ENCODE measurements at regions not wholly inside any gene's neighbourhood (a gene's known extent, or its start where the extent isn't known, plus 50 kb on each side); places are given as distances from the start of the nearest gene placed in this dataset.

- TF ChIP-seq EZH2phosphoT487 (conservative IDR thresholded peaks at IDR 0.05; ENCODE audit: low read length): no peak
- TF ChIP-seq CTCF (IDR thresholded peaks at IDR 0.05; ENCODE audit: insufficient read depth, low read length, poor library complexity, severe bottlenecking): no peak
- H3K36me3 ChIP-seq (ENCODE audit: low read length): no peaks in the 10 kb centered on the region
- H3K4me2 ChIP-seq (ENCODE audit: low read depth, low read length, poor library complexity, severe bottlenecking): no peak overlapping the region
- H2AFZ ChIP-seq (ENCODE audit: low read depth, low read length, severe bottlenecking): no peak overlapping the region
- no peaks in the 10 kb centered on the region for H3K79me2 ChIP-seq (ENCODE audit: insufficient read depth, low read length)
- no peak overlapping the region for H3K4me3 ChIP-seq (ENCODE audit: insufficient read depth, low read length, poor library complexity, severe bottlenecking)
- H3K27me3 ChIP-seq (ENCODE audit: low read length): no peaks in the 10 kb centered on the region
- no peaks in the 10 kb centered on the region for H4K20me1 ChIP-seq (ENCODE audit: low read depth, low read length)
- no peak overlapping the region for H3K27ac ChIP-seq (ENCODE audit: low read depth, low read length)
- H3K9me3 ChIP-seq (ENCODE audit: insufficient read depth, low read length): no peaks in the 10 kb centered on the region
- no peaks in the 10 kb centered on the region for H3F3A ChIP-seq (ENCODE audit: insufficient read depth)
- no peaks in the 10 kb centered on the region for H3K9me2 ChIP-seq (replicated peaks; ENCODE audit: insufficient read depth, low read length)
- no peak overlapping the region for H3K9ac ChIP-seq (ENCODE audit: low read length)
These were observed 54.0 kb downstream of the C11orf91 start for GRCh38 chr11:33646629-33647028.

GRCh38 chr11:33646168-33646567 is 54.5 kb downstream of the C11orf91 start:
- Histone ChIP-seq H3K4me3 (ENCODE audit: insufficient read depth, low read length, poor library complexity, severe bottlenecking) (no peak overlapping the region), H3K9ac (ENCODE audit: low read length) (no peak overlapping the region), H3K36me3 (ENCODE audit: low read length) (no peaks in the 10 kb centered on the region), H3F3A (ENCODE audit: insufficient read depth) (no peaks in the 10 kb centered on the region), H3K9me2 (replicated peaks; ENCODE audit: insufficient read depth, low read length) (no peaks in the 10 kb centered on the region), H3K27me3 (ENCODE audit: low read length) (no peaks in the 10 kb centered on the region), H3K9me3 (ENCODE audit: insufficient read depth, low read length) (no peaks in the 10 kb centered on the region), H3K79me2 (ENCODE audit: insufficient read depth, low read length) (no peaks in the 10 kb centered on the region), H3K4me2 (ENCODE audit: low read depth, low read length, poor library complexity, severe bottlenecking) (no peak overlapping the region), H3K27ac (ENCODE audit: low read depth, low read length) (no peak overlapping the region), H2AFZ (ENCODE audit: low read depth, low read length, severe bottlenecking) (no peak overlapping the region), H4K20me1 (ENCODE audit: low read depth, low read length) (no peaks in the 10 kb centered on the region)
- TF ChIP-seq EZH2phosphoT487 (conservative IDR thresholded peaks at IDR 0.05; ENCODE audit: low read length): no peak
- TF ChIP-seq CTCF (IDR thresholded peaks at IDR 0.05; ENCODE audit: insufficient read depth, low read length, poor library complexity, severe bottlenecking): no peak

- TF ChIP-seq CTCF (IDR thresholded peaks at IDR 0.05; ENCODE audit: insufficient read depth, low read length, poor library complexity, severe bottlenecking) (no peak), EZH2phosphoT487 (conservative IDR thresholded peaks at IDR 0.05; ENCODE audit: low read length) (no peak)
- no peaks in the 10 kb centered on the region for H3K36me3 ChIP-seq (ENCODE audit: low read length)
- H4K20me1 ChIP-seq (ENCODE audit: low read depth, low read length): no peaks in the 10 kb centered on the region
- H3K9me3 ChIP-seq (ENCODE audit: insufficient read depth, low read length): no peaks in the 10 kb centered on the region
- no peak overlapping the region for H2AFZ ChIP-seq (ENCODE audit: low read depth, low read length, severe bottlenecking)
- no peak overlapping the region for H3K27ac ChIP-seq (ENCODE audit: low read depth, low read length)
- no peaks in the 10 kb centered on the region for H3K27me3 ChIP-seq (ENCODE audit: low read length)
- no peak overlapping the region for H3K9ac ChIP-seq (ENCODE audit: low read length)
- H3K79me2 ChIP-seq (ENCODE audit: insufficient read depth, low read length): no peaks in the 10 kb centered on the region
- H3K4me3 ChIP-seq (ENCODE audit: insufficient read depth, low read length, poor library complexity, severe bottlenecking): no peak overlapping the region
- no peaks in the 10 kb centered on the region for H3K9me2 ChIP-seq (replicated peaks; ENCODE audit: insufficient read depth, low read length)
- H3F3A ChIP-seq (ENCODE audit: insufficient read depth): no peaks in the 10 kb centered on the region
- no peak overlapping the region for H3K4me2 ChIP-seq (ENCODE audit: low read depth, low read length, poor library complexity, severe bottlenecking)
These were observed 54.9 kb downstream of the C11orf91 start for GRCh38 chr11:33645686-33646085.
